HPDE6-E6E7 (cell line): ENCODE measurements at regions not wholly inside any gene's neighbourhood (a gene's known extent, or its start where the extent isn't known, plus 50 kb on each side); places are given as distances from the start of the nearest gene placed in this dataset.

Experiments used
- DNase-seq: peaks from one replicate; pipeline ENCODE4 v3.0.0; 2011; ENCODE audit warnings: missing footprints; ENCODE audit errors: extremely low spot score

GRCh38 chr6:122524056-122524455, 52.4 kb upstream of the SERINC1 start:
- no peak for DNase-seq

GRCh38 chr6:122530440-122531046, 58.9 kb upstream of the SERINC1 start:
- peak; percentile 43 for DNase-seq

GRCh38 chr6:122548281-122548680, 61.9 kb upstream of the PKIB start:
- no peak for DNase-seq

GRCh38 chr6:122548820-122549219, 61.4 kb upstream of the PKIB start:
- DNase-seq, result no peak

GRCh38 chr6:122553697-122554096, 56.5 kb upstream of the PKIB start:
- no peak for DNase-seq

GRCh38 chr6:122555561-122555960, 54.6 kb upstream of the PKIB start:
- no peak for DNase-seq

- DNase-seq, result no peak
Measured at GRCh38 chr6:122558080-122558479, 52.1 kb upstream of the PKIB start.
